ENCODE measurements at regions not wholly inside any gene's neighbourhood (a gene's known extent, or its start where the extent isn't known, plus 50 kb on each side); places are given as distances from the start of the nearest gene placed in this dataset.
A peak's percentile ranks its signal among the peaks of the same experiment; 100 is the strongest.

DNA sequence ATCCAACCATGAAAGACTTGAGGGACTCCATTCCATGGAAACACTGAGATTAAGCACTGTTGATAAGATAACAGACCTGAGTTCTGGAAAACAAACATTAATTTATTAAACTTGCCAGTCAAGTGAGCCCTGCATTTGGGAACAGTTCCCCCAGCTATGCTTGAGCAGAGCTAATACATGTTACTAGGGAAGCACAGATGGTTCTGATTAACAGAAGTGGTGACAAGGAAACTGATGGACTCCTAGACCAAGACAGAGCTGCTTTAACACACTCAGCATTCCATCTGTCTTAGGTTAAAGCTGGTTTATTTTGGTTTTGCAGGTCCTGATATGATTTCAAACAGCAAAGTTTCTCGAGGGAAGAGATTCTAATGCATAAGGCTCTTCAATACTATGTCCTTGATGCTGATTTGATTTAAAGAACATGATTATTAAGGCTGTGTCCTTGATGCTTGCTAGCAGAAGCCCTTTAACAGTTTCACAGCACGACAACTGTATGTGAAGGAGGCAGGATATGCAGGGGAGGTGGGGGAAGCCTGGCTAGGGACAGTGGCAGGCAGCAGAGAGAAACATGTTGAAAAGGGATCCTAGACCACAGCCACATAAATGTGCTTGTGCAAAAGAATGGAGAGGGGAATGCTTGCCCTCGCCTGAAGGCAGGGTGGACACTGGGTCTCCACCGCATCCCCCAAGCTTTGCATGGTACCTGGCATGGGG, 66.2 kb downstream of the ACTBL2 start:
- Histone ChIP-seq H3K4me3 (no peak overlapping the region), H3K27ac (no peak overlapping the region)
- TF ChIP-seq, protein P1, sequence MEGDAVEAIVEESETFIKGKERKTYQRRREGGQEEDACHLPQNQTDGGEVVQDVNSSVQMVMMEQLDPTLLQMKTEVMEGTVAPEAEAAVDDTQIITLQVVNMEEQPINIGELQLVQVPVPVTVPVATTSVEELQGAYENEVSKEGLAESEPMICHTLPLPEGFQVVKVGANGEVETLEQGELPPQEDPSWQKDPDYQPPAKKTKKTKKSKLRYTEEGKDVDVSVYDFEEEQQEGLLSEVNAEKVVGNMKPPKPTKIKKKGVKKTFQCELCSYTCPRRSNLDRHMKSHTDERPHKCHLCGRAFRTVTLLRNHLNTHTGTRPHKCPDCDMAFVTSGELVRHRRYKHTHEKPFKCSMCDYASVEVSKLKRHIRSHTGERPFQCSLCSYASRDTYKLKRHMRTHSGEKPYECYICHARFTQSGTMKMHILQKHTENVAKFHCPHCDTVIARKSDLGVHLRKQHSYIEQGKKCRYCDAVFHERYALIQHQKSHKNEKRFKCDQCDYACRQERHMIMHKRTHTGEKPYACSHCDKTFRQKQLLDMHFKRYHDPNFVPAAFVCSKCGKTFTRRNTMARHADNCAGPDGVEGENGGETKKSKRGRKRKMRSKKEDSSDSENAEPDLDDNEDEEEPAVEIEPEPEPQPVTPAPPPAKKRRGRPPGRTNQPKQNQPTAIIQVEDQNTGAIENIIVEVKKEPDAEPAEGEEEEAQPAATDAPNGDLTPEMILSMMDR (IDR thresholded peaks at IDR 0.05): no peak
- DNase-seq (ENCODE audit: low spot score): no peak

DNA sequence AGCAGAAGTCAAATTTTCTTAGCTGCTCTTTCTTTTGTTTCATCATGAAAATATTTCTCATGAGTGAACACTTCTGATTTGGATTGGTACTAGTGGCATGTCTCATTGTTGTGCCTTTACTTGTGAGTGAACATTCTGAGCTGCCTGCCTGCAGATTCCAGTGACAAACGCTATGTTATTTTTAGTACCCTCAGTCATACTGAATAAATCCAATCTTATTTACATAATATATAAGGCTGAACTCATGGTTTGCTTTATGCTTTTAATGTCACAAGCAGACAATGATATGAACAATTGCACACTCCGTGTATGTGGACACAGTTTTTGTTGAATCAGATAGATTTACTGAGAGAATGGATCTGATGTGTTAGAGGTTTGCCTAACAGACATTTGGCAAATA, 67.8 kb downstream of the ACTBL2 start:
- H3K27ac ChIP-seq: no peak overlapping the region

DNA sequence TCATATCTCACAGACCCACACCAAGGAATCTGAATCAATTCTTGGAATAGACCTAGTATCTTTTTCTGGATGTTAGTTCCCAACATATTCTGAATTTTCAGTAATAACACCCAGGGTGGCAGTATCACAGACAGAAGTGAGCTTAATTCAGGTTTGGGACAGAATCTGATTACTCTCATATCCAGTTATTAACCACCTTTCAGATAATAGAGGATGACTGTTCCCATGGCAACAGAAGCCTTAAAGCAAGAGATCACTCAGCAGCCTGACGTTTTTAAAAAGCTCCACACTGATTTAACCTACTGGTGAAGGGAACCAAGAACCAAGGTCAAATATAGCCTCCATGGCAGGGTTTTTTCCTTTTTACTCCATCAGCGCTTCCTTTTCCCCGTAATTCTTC, 68.4 kb downstream of the ACTBL2 start:
- Histone ChIP-seq H3K27ac (no peak overlapping the region), H3K4me3 (no peak overlapping the region)
- TF ChIP-seq, protein P1 (IDR thresholded peaks at IDR 0.05): no peak
- DNase-seq (ENCODE audit: low spot score): no peak

More for the DNA sequence above, 67.8 kb downstream of the ACTBL2 start:
- no peak overlapping the region for H3K4me3 ChIP-seq
- TF ChIP-seq, protein P1 (IDR thresholded peaks at IDR 0.05): no peak
- DNase-seq (ENCODE audit: low spot score): no peak

DNA sequence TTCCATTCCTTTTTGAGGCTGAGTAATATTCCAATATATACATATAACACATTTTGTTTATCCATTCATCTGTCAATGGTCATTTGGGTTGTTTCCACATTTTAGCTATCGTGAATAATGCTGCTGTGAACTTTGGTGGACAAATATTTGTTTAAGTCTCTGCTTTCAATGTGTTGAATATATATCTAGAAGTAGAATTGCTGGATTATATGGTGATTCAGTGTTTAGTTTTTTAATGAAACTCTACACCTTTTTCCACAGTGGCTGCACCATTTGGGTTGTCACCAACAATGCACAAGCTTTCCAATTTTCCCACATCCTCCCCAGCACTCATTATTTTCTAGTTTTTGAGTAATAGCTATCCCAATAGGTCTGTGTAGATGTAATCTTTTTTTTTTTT, 69.5 kb downstream of the ACTBL2 start:
- TF ChIP-seq, protein P1 (IDR thresholded peaks at IDR 0.05): no peak
- H3K4me3 ChIP-seq: no peak overlapping the region
- H3K27ac ChIP-seq: peak overlapping the region in 1 of 2 donors; percentile 48
- no peak for DNase-seq (ENCODE audit: low spot score)

DNA sequence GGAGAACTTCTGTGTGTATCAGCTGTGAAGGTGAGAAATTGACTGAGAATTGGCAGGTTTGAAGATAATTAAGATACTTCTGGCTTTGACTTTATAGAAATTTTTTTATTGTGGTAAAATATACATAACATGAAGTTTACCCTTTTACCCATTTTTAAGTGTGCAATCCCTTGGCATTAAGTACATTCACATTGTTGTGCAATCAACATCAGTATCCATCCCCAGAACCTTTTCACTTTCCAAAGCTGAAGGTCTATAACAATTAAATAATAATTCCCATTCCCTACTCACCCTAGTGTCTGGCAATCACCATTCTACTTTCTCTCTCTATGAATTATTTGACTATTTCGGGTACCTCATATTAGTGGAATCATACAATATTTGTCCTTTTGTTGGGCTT, 69.9 kb downstream of the ACTBL2 start:
- peak overlapping the region in 1 of 2 donors; percentile 48 for H3K27ac ChIP-seq
- no peak overlapping the region for H3K4me3 ChIP-seq
- DNase-seq (ENCODE audit: low spot score): no peak
- TF ChIP-seq, protein P1 (IDR thresholded peaks at IDR 0.05): no peak

DNA sequence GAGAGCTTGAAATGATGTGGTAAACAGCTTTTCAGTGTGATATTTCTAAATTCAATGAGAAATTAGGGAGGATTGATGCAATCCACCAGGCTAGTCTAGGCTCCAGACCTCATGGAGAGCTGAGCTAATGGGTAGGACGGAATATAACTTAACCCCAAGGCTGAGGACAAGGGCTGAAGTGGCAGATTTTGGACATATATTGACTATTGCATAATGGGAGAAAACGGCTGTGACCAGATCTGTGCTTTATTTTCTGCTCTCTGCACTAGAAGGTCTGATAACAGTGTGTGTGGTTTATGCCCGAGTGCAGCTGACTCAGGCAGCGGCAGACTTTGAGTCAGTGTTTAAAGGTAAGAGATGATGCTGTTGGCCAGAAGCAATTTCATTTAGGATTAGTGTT, 70.6 kb downstream of the ACTBL2 start:
- H3K4me3 ChIP-seq: no peak overlapping the region
- TF ChIP-seq, protein P1 (IDR thresholded peaks at IDR 0.05): no peak
- peak overlapping the region; percentile 48 to 70 for H3K27ac ChIP-seq
- no peak for DNase-seq (ENCODE audit: low spot score)
